ENCODE measurements at regions not wholly inside any gene's neighbourhood (a gene's known extent, or its start where the extent isn't known, plus 50 kb on each side); places are given as distances from the start of the nearest gene placed in this dataset.

GRCh38 chr3:144771381-144771870 is 799.8 kb downstream of the DIPK2A start:
- TF ChIP-seq CTCF (conservative IDR thresholded peaks at IDR 0.05; ENCODE audit: low read depth in 2 of 2) (no peak), ZNF114 (CRISPR knock-in tag; IDR thresholded peaks at IDR 0.05) (no peak), EZH2 (IDR thresholded peaks at IDR 0.05; ENCODE audit: low read depth, unreplicated experiment) (no peak), POLR2AphosphoS5 (IDR thresholded peaks at IDR 0.05; ENCODE audit: low read depth) (no peak), EZH2phosphoT487 (IDR thresholded peaks at IDR 0.05; ENCODE audit: unreplicated experiment) (no peak), JUNB (IDR thresholded peaks at IDR 0.05; ENCODE audit: unreplicated experiment) (no peak), ETS1 (IDR thresholded peaks at IDR 0.05) (no peak), REST (IDR thresholded peaks at IDR 0.05; ENCODE audit: unreplicated experiment) (no peak), NANOG (IDR thresholded peaks at IDR 0.05; ENCODE audit: borderline replicate concordance) (no peak), CREB1 (CRISPR knock-in tag; IDR thresholded peaks at IDR 0.05; ENCODE audit: low read depth) (no peak), STAT1 (IDR thresholded peaks at IDR 0.05; ENCODE audit: unreplicated experiment) (no peak), ZNF331 (CRISPR knock-in tag; IDR thresholded peaks at IDR 0.05; ENCODE audit: low read depth) (no peak), ZNF462 (CRISPR knock-in tag; IDR thresholded peaks at IDR 0.05) (no peak)
